DND-41 (cell line): ENCODE measurements at regions not wholly inside any gene's neighbourhood (a gene's known extent, or its start where the extent isn't known, plus 50 kb on each side); places are given as distances from the start of the nearest gene placed in this dataset.

ENCODE experiments used
- CTCF ChIP-seq: IDR thresholded peaks from 2 replicates; pipeline ENCODE4 v1.5.1; 2012; ENCODE audit warnings: borderline replicate concordance, low read length, moderate library complexity, mild to moderate bottlenecking; ENCODE audit not compliant: poor library complexity, severe bottlenecking; ENCODE audit errors: extremely low read depth
- EZH2 ChIP-seq: IDR thresholded peaks from 3 replicates; pipeline ENCODE4 v1.6.1; 2012; ENCODE audit warnings: borderline replicate concordance, low read depth, mild to moderate bottlenecking, moderate library complexity, low read length, inconsistent platforms; ENCODE audit not compliant: severe bottlenecking

DNA sequence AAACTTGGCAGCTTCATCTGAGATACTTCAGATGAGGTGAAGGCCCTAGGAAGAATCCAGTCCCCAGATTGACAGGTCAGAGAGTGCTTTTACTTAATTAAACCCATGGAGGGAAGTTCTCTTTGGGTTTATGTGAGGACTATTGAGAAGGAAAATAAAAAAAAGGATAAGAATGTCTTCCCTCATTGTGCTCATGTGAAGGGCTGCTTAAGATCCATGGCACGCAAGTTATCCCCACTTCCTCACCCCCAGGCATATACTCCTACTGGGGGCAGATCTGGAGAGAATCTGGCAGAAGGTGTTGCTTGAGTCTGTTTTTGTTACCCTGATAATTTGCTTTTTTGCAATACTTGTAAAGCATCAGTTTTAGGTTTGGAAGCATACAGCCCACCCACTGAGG, 322.9 kb upstream of the TFAP2D start:
- no peak for TF ChIP-seq CTCF
- TF ChIP-seq EZH2: no peak
